HCT116 (cell line): ENCODE measurements at regions not wholly inside any gene's neighbourhood (a gene's known extent, or its start where the extent isn't known, plus 50 kb on each side); places are given as distances from the start of the nearest gene placed in this dataset.

Experiments
- ATAC-seq: fragments of 200-7000 bp; cut with Tn5 transposase; 2 replicates; pipeline ENCODE4 v1.9.1; 2020; ENCODE audit warnings: mild to moderate bottlenecking, moderate library complexity
- BruUV-seq: library from RNA; stranded (reverse); fragments of 400-500 nt; replicated peaks from 2 replicates; lab custom pipeline; 2021; lab: Mats Ljungman, UMichigan
- CTCF ChIA-PET: fragments of 300-600 bp; sonication (Branson Sonifier 250); formaldehyde crosslinking; loops from one replicate; lab custom pipeline; 2021; ENCODE audit warnings: antibody characterized with exemption; lab: Charles Lee
- POLR2A ChIA-PET: fragments of 300-600, 350-600 bp; sonication (Branson Sonifier 250); formaldehyde crosslinking; loops from one replicate; lab custom pipeline; 2021; ENCODE audit warnings: antibody characterized with exemption; lab: Charles Lee
- RAD21 ChIA-PET, 2 experiments: fragments of 300-600 bp; sonication (Branson Sonifier 250); formaldehyde crosslinking; loops; one replicate each; lab custom pipeline; 2023; ENCODE audit warnings: low total read pairs in 2 of 2; ENCODE audit not compliant: uncharacterized antibody in 2 of 2, unreplicated experiment in 2 of 2, low non-redundant PET in 1 of 2; lab: Charles Lee
- DNase-seq: peaks from one replicate; pipeline ENCODE4 v3.0.0-alpha.2; 2010; ENCODE audit warnings: low read depth, low spot score
- H2AFZ ChIP-seq: fragments of 200-600 bp; shearing (Covaris generic), sonication (generic); 2 replicates; pipeline ENCODE4 v1.6.1; 2017; ENCODE audit warnings: low read depth, mixed run types, mixed read lengths, antibody characterized with exemption, low read length; ENCODE audit not compliant: poor library complexity, severe bottlenecking
- H3K27ac ChIP-seq: 2 replicates; pipeline ENCODE4 v1.5.1; 2012; ENCODE audit warnings: low read depth, low read length
- H3K27me3 ChIP-seq: fragments of 200-600 bp; sonication (generic); 2 replicates; pipeline ENCODE4 v1.6.1; 2016; ENCODE audit warnings: mixed run types, low read length, mixed read lengths; ENCODE audit not compliant: insufficient read depth
- H3K36me3 ChIP-seq, 2 experiments: fragments of 200-500 bp in 1 of 2; fragments of 200-600 bp in 1 of 2; sonication (Bioruptor generic) in 1 of 2; sonication (generic) in 1 of 2; 2 replicates each; pipeline versions ENCODE4 v1.5.1 to v1.6.1; 2014 to 2016; ENCODE audit warnings: low read length in 2 of 2, inconsistent platforms in 1 of 2, mixed read lengths in 1 of 2, mixed run types in 1 of 2; ENCODE audit not compliant: insufficient read depth in 2 of 2, control insufficient read depth in 1 of 2
- H3K4me1 ChIP-seq, 2 experiments: fragments of 200-600 bp in 1 of 2; sonication (generic) in 1 of 2; 2 replicates each; pipeline versions ENCODE4 v1.5.1 to v1.6.1; 2012 to 2017; ENCODE audit warnings: low read length in 2 of 2, inconsistent platforms in 1 of 2, mild to moderate bottlenecking in 1 of 2, mixed read lengths in 1 of 2, mixed run types in 1 of 2, moderate library complexity in 1 of 2; ENCODE audit not compliant: insufficient read depth in 2 of 2, control insufficient read depth in 1 of 2
- H3K4me2 ChIP-seq: fragments of 200-600 bp; sonication (generic); 2 replicates; pipeline ENCODE4 v1.6.1; 2017; ENCODE audit warnings: mixed run types, low read length, mixed read lengths
- H3K4me3 ChIP-seq, 2 experiments: fragments of 200-600 bp in 1 of 2; sonication (generic) in 1 of 2; replicated peaks in 1 of 2; 2 replicates each; pipeline ENCODE4 v1.5.1; 2011 to 2016; ENCODE audit warnings: low read length in 2 of 2, control low read depth in 1 of 2, low read depth in 1 of 2, mild to moderate bottlenecking in 1 of 2, mixed read lengths in 1 of 2, mixed run types in 1 of 2
- H3K79me2 ChIP-seq: fragments of 200-600 bp; sonication (generic); 2 replicates; pipeline ENCODE4 v1.6.1; 2017; ENCODE audit warnings: mild to moderate bottlenecking, mixed run types, low read length, moderate library complexity, mixed read lengths; ENCODE audit not compliant: insufficient read depth
- H3K9ac ChIP-seq: fragments of 200-600 bp; sonication (generic); 2 replicates; pipeline ENCODE4 v1.6.1; 2016; ENCODE audit warnings: low read length, mixed read lengths
- H3K9me2 ChIP-seq: fragments of 200-600 bp; sonication (generic), shearing (Covaris generic); 2 replicates; pipeline ENCODE4 v1.6.1; 2017; ENCODE audit warnings: mixed run types, mild to moderate bottlenecking, moderate library complexity; ENCODE audit not compliant: insufficient read depth
- H3K9me3 ChIP-seq, 2 experiments: fragments of 200-500 bp in 1 of 2; fragments of 200-600 bp in 1 of 2; sonication (Bioruptor generic) in 1 of 2; sonication (generic) in 1 of 2; 2 replicates each; pipeline ENCODE4 v1.6.1; 2014 to 2017; ENCODE audit warnings: low read length in 2 of 2, mixed read lengths in 2 of 2, inconsistent platforms in 1 of 2, low read depth in 1 of 2, mild to moderate bottlenecking in 1 of 2, mixed run types in 1 of 2, moderate library complexity in 1 of 2; ENCODE audit not compliant: control insufficient read depth in 1 of 2, insufficient read depth in 1 of 2
- H4K20me1 ChIP-seq: fragments of 200-600 bp; sonication (generic), shearing (Covaris generic); 2 replicates; pipeline ENCODE4 v1.6.1; 2017; ENCODE audit warnings: mixed run types, mild to moderate bottlenecking, moderate library complexity; ENCODE audit not compliant: insufficient read depth
- ATF3 ChIP-seq: IDR thresholded peaks from 2 replicates; pipeline ENCODE4 v1.6.1; 2012
- CEBPB ChIP-seq: IDR thresholded peaks from 2 replicates; pipeline ENCODE4 v1.6.1; 2012; ENCODE audit warnings: low read depth
- CTCF ChIP-seq, 3 experiments: fragments of 200-600 bp in 1 of 3; sonication (generic) in 1 of 3; IDR thresholded peaks in 2 of 3; conservative IDR thresholded peaks in 1 of 3; 2 replicates each; pipeline ENCODE4 v1.5.1; 2012 to 2017; ENCODE audit warnings: low read depth in 2 of 3, low read length in 2 of 3, antibody characterized with exemption in 1 of 3, borderline replicate concordance in 1 of 3, control low read depth in 1 of 3, mild to moderate bottlenecking in 1 of 3, mixed read lengths in 1 of 3, mixed run types in 1 of 3, moderate library complexity in 1 of 3; ENCODE audit not compliant: insufficient read depth in 1 of 3
- EGR1 ChIP-seq: IDR thresholded peaks from 2 replicates; pipeline ENCODE4 v1.6.1; 2012; ENCODE audit warnings: low read depth
- ELF1 ChIP-seq: IDR thresholded peaks from 2 replicates; pipeline ENCODE4 v1.6.1; 2012; ENCODE audit warnings: low read depth, borderline replicate concordance
- EZH2 ChIP-seq: fragments of 200-600 bp; sonication (generic); IDR thresholded peaks from 2 replicates; pipeline ENCODE4 v1.6.1; 2017; ENCODE audit warnings: antibody characterized with exemption, mixed run types
- JUND ChIP-seq: IDR thresholded peaks from 2 replicates; pipeline ENCODE4 v1.6.1; 2012
- MAX ChIP-seq: IDR thresholded peaks from 2 replicates; pipeline ENCODE4 v1.6.1; 2012
- POLR2AphosphoS5 ChIP-seq: IDR thresholded peaks from 2 replicates; pipeline ENCODE4 v1.6.1; 2011; ENCODE audit warnings: mild to moderate bottlenecking, low read depth, low read length, moderate library complexity
- RAD21 ChIP-seq: IDR thresholded peaks from 2 replicates; pipeline ENCODE4 v1.6.1; 2012; ENCODE audit warnings: low read depth, mild to moderate bottlenecking
- SIN3A ChIP-seq: IDR thresholded peaks from 2 replicates; pipeline ENCODE4 v1.6.1; 2012; ENCODE audit warnings: low read depth
- SP1 ChIP-seq: IDR thresholded peaks from 2 replicates; pipeline ENCODE4 v1.6.1; 2012; ENCODE audit warnings: low read depth
- SRF ChIP-seq: IDR thresholded peaks from 2 replicates; pipeline ENCODE4 v1.6.1; 2012; ENCODE audit warnings: low read depth
- YY1 ChIP-seq: IDR thresholded peaks from 2 replicates; pipeline ENCODE4 v1.6.1; 2011; ENCODE audit warnings: low read length, low read depth, moderate library complexity, mild to moderate bottlenecking; ENCODE audit not compliant: insufficient replicate concordance; ENCODE audit errors: extremely low read depth
- ZBTB33 ChIP-seq: IDR thresholded peaks from 2 replicates; pipeline ENCODE4 v1.6.1; 2011; ENCODE audit warnings: mild to moderate bottlenecking, low read length, moderate library complexity; ENCODE audit not compliant: insufficient replicate concordance; ENCODE audit errors: extremely low read depth
- ZFX ChIP-seq: fragments of 450-650 bp; IDR thresholded peaks from 2 replicates; pipeline ENCODE4 v1.6.1; 2017
- ZNF274 ChIP-seq: fragments of 200-500 bp; sonication (Bioruptor generic); IDR thresholded peaks from 2 replicates; pipeline ENCODE4 v1.6.1; 2014; ENCODE audit warnings: mild to moderate bottlenecking, low read depth, low read length, inconsistent platforms
- intact Hi-C: fragments of 100-400 bp; cut with micrococcal nuclease; formaldehyde crosslinking; loops from 2 replicates; pipeline ENCODE4 v1.10.0; 2022

GRCh38 chr1:55904541-55904940, 674.8 kb downstream of the PLPP3 start:
- H3K27ac ChIP-seq = no peak overlapping the region
- H3K9ac ChIP-seq = no peak overlapping the region
- ChIA-PET CTCF (interaction anchor here (1.5 kb wide), 1 partner anchor 11 kb away, joined by 3 read pairs; no protein-coding TSS in a partner anchor), RAD21 (no interaction called here), POLR2A (no interaction called here)
- no peaks in the 10 kb centered on the region for H3K9me2 ChIP-seq
- ATAC-seq (no peak), DNase-seq (no peak)
- H3K36me3 ChIP-seq = no peaks in the 10 kb centered on the region
- no peak overlapping the region for H2AFZ ChIP-seq
- H4K20me1 ChIP-seq = no peaks in the 10 kb centered on the region
- H3K79me2 ChIP-seq = no peaks in the 10 kb centered on the region
- H3K4me1 ChIP-seq = no peaks in the 10 kb centered on the region
- no peaks in the 10 kb centered on the region for H3K27me3 ChIP-seq
- intact Hi-C loops = no loop called here
- no TSS peak for BruUV-seq
- no peak overlapping the region for H3K4me3 ChIP-seq
- no peaks in the 10 kb centered on the region for H3K9me3 ChIP-seq
- no peak overlapping the region for H3K4me2 ChIP-seq
- TF ChIP-seq EZH2 (no peak), ZNF274 (no peak), EGR1 (no peak), CEBPB (no peak), SRF (no peak), SIN3A (no peak), ZFX (no peak), MAX (no peak), SP1 (no peak)

GRCh38 chr1:55898181-55898580, 681.2 kb downstream of the PLPP3 start:
- Histone ChIP-seq H3K9me3 (no peaks in the 10 kb centered on the region), H3K36me3 (no peaks in the 10 kb centered on the region), H3K4me2 (no peak overlapping the region), H3K9ac (no peak overlapping the region), H3K4me3 (no peak overlapping the region), H2AFZ (no peak overlapping the region), H3K9me2 (no peaks in the 10 kb centered on the region), H3K27me3 (no peaks in the 10 kb centered on the region), H3K4me1 (no peaks in the 10 kb centered on the region), H3K27ac (no peak overlapping the region), H3K79me2 (no peaks in the 10 kb centered on the region), H4K20me1 (no peaks in the 10 kb centered on the region)
- ATAC-seq = no peak
- POLR2A ChIA-PET = no interaction called here
- DNase-seq = no peak
- CTCF ChIA-PET = no interaction called here
- no TSS peak for BruUV-seq
- intact Hi-C loops = loop anchor here (10.0 kb wide), 1 partner anchor 423 kb away; no protein-coding TSS in a partner anchor
- RAD21 ChIA-PET = no interaction called here
- TF ChIP-seq POLR2AphosphoS5 = no peak
- no peak for TF ChIP-seq ZFX
- no peak for TF ChIP-seq ELF1
- no peak for TF ChIP-seq JUND
- TF ChIP-seq ATF3 = no peak
- no peak for TF ChIP-seq RAD21
- no peak for TF ChIP-seq ZBTB33
- no peak for TF ChIP-seq MAX
- TF ChIP-seq SP1 = no peak
- TF ChIP-seq SIN3A = no peak
- no peak for TF ChIP-seq YY1
- TF ChIP-seq CTCF (IDR thresholded peaks at IDR 0.05 in 2 of 3, conservative IDR thresholded peaks at IDR 0.05 in 1 of 3; ENCODE audit: borderline replicate concordance in 1 of 3, insufficient read depth in 1 of 3, low read depth in 2 of 3, low read length in 2 of 3) = no peak
